BJ (cell line): ENCODE measurements at regions not wholly inside any gene's neighbourhood (a gene's known extent, or its start where the extent isn't known, plus 50 kb on each side); places are given as distances from the start of the nearest gene placed in this dataset.

Source experiments
- CTCF ChIA-PET: fragments of 350-600 bp; formaldehyde crosslinking; extraction: SDS; loops from one replicate; lab custom pipeline; 2021; ENCODE audit warnings: antibody characterized with exemption, inconsistent platforms; lab: Yijun Ruan, JAX
- POLR2A ChIA-PET: fragments of 300-600 bp; sonication (Branson Sonifier 250); formaldehyde crosslinking; extraction: SDS; loops from one replicate; lab custom pipeline; 2021; ENCODE audit warnings: antibody characterized with exemption; lab: Charles Lee
- DNase-seq: peaks from one replicate; pipeline ENCODE4 v3.0.0-alpha.2; 2011; ENCODE audit warnings: low read depth
- H3K27me3 ChIP-seq: 2 replicates; pipeline ENCODE4 v1.6.0; 2011; ENCODE audit warnings: low read length; ENCODE audit not compliant: control insufficient read depth, insufficient read depth
- H3K36me3 ChIP-seq: 2 replicates; pipeline ENCODE4 v1.5.1; 2011; ENCODE audit warnings: low read length; ENCODE audit not compliant: control insufficient read depth, insufficient read depth
- H3K4me3 ChIP-seq: 2 replicates; pipeline ENCODE4 v1.5.1; 2011; ENCODE audit warnings: low read depth, mild to moderate bottlenecking, control low read depth, low read length
- CTCF ChIP-seq: IDR thresholded peaks from 2 replicates; pipeline ENCODE4 v1.5.1; 2011; ENCODE audit warnings: low read depth, mild to moderate bottlenecking, control low read depth, inconsistent platforms, low read length, moderate library complexity; ENCODE audit not compliant: insufficient read depth

- H3K36me3 ChIP-seq = no peaks in the 10 kb centered on the region
- POLR2A ChIA-PET = no interaction called here
- no peak overlapping the region for H3K4me3 ChIP-seq
- no peaks in the 10 kb centered on the region for H3K27me3 ChIP-seq
- peak; percentile 51 for TF ChIP-seq CTCF
- no peak for DNase-seq
- CTCF ChIA-PET = interaction anchor here (0.9 to 2.1 kb wide), 7 partner anchors 14 to 634 kb away, joined by 3 to 14 read pairs (median 4); no protein-coding TSS in a partner anchor
These were observed 151.0 kb upstream of the ARHGAP5 start for GRCh38 chr14:31926123-31926522.

GRCh38 chr14:31926652-31927347, 150.3 kb upstream of the ARHGAP5 start:
- Histone ChIP-seq H3K36me3 (no peaks in the 10 kb centered on the region), H3K4me3 (no peak overlapping the region), H3K27me3 (no peaks in the 10 kb centered on the region)
- CTCF ChIA-PET = interaction anchor here (0.9 to 2.1 kb wide), 7 partner anchors 13 to 327 kb away, joined by 3 to 14 read pairs (median 4); no protein-coding TSS in a partner anchor
- POLR2A ChIA-PET = interaction anchor here (0.6 kb wide), 1 partner anchor 23 kb away, joined by 3 read pairs; no protein-coding TSS in a partner anchor
- no peak for DNase-seq
- TF ChIP-seq CTCF = no peak

GRCh38 chr14:31927348-31927832, 149.7 kb upstream of the ARHGAP5 start:
- Histone ChIP-seq H3K27me3 (no peaks in the 10 kb centered on the region), H3K4me3 (no peak overlapping the region), H3K36me3 (no peaks in the 10 kb centered on the region)
- peak; percentile 79 for DNase-seq
- no peak for TF ChIP-seq CTCF
- ChIA-PET POLR2A (interaction anchor here (0.6 kb wide), 1 partner anchor 23 kb away, joined by 3 read pairs; no protein-coding TSS in a partner anchor), CTCF (interaction anchor here (1.2 to 2.1 kb wide), 4 partner anchors 13 to 326 kb away, joined by 3 to 14 read pairs (median 7); no protein-coding TSS in a partner anchor)

GRCh38 chr14:31930070-31930469, 147.0 kb upstream of the ARHGAP5 start:
- ChIA-PET CTCF (interaction anchor here (1.3 to 1.4 kb wide), 2 partner anchors 13 to 321 kb away, joined by 3 to 4 read pairs; no protein-coding TSS in a partner anchor), POLR2A (no interaction called here)
- no peaks in the 10 kb centered on the region for H3K36me3 ChIP-seq
- no peak for DNase-seq
- TF ChIP-seq CTCF = no peak
- H3K4me3 ChIP-seq = no peak overlapping the region
- no peaks in the 10 kb centered on the region for H3K27me3 ChIP-seq

- no peaks in the 10 kb centered on the region for H3K27me3 ChIP-seq
- H3K36me3 ChIP-seq = no peaks in the 10 kb centered on the region
- DNase-seq = no peak
- ChIA-PET POLR2A (no interaction called here), CTCF (interaction anchor here (1.3 to 1.4 kb wide), 2 partner anchors 12 to 321 kb away, joined by 3 to 4 read pairs; no protein-coding TSS in a partner anchor)
- H3K4me3 ChIP-seq = no peak overlapping the region
- TF ChIP-seq CTCF = no peak
These were observed 146.4 kb upstream of the ARHGAP5 start for GRCh38 chr14:31930493-31931240.
